GM12874 (cell line): ENCODE measurements at regions not wholly inside any gene's neighbourhood (a gene's known extent, or its start where the extent isn't known, plus 50 kb on each side); places are given as distances from the start of the nearest gene placed in this dataset.

Experiments
- TF ChIP-seq, protein P1 (sequence below): IDR thresholded peaks from 2 replicates; pipeline ENCODE4 v1.5.1; 2011; ENCODE audit warnings: low read depth, mild to moderate bottlenecking, control low read depth, low read length, moderate library complexity; ENCODE audit not compliant: insufficient read depth

- TF ChIP-seq, protein P1, sequence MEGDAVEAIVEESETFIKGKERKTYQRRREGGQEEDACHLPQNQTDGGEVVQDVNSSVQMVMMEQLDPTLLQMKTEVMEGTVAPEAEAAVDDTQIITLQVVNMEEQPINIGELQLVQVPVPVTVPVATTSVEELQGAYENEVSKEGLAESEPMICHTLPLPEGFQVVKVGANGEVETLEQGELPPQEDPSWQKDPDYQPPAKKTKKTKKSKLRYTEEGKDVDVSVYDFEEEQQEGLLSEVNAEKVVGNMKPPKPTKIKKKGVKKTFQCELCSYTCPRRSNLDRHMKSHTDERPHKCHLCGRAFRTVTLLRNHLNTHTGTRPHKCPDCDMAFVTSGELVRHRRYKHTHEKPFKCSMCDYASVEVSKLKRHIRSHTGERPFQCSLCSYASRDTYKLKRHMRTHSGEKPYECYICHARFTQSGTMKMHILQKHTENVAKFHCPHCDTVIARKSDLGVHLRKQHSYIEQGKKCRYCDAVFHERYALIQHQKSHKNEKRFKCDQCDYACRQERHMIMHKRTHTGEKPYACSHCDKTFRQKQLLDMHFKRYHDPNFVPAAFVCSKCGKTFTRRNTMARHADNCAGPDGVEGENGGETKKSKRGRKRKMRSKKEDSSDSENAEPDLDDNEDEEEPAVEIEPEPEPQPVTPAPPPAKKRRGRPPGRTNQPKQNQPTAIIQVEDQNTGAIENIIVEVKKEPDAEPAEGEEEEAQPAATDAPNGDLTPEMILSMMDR: no peak
These were observed 1052.6 kb downstream of the DNAJB9 start for GRCh38 chr7:109622320-109622719.

GRCh38 chr7:109635374-109635773 lies 1065.7 kb downstream of the DNAJB9 start:
- TF ChIP-seq, protein P1: no peak

- TF ChIP-seq, protein P1: no peak
These were observed 1067.8 kb downstream of the DNAJB9 start for GRCh38 chr7:109637428-109637990.

- TF ChIP-seq, protein P1: no peak
These were observed 1068.6 kb downstream of the DNAJB9 start for GRCh38 chr7:109638321-109638720.

- TF ChIP-seq, protein P1: no peak
These were observed 1069.9 kb downstream of the DNAJB9 start for GRCh38 chr7:109639561-109639960.

GRCh38 chr7:109641445-109641844 lies 1071.8 kb downstream of the DNAJB9 start:
- TF ChIP-seq, protein P1: no peak

- TF ChIP-seq, protein P1: no peak
These were observed 1076.5 kb downstream of the DNAJB9 start for GRCh38 chr7:109646124-109646523.
